ENCODE measurements at regions not wholly inside any gene's neighbourhood (a gene's known extent, or its start where the extent isn't known, plus 50 kb on each side); places are given as distances from the start of the nearest gene placed in this dataset.

DNA sequence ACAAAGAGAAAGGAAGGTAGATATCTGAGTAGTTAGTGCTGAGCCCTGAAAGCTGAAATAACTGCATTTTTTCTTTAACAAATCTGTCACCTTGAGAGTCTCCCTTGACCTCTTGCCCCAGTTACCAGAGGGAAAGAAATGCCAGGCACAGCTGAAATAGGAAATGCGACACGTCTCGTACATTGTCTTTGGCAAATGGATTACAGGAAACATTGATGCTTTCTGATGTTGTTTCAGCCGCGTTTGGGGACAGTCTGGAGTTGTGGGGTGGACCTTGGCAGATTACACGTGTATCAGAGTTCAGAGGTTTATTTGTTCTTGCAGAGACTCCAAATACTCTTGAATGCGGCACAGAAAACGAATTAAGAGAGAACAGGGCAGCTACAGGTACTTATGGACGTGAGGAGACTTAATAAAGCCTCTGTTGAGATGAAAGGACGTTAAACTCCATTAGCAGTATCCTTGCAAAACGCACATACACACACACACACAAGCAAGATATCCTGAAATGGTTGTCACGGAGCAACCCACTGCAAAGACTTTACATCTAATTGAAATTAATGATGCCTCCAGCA, 272.8 kb upstream of the RORA start:
- Histone ChIP-seq H3K27me3 (ENCODE audit: control insufficient read depth in 3 of 3, insufficient read depth in 3 of 3, low read length in 2 of 3) (peaks cover 3 to 49% (median 3%) of the 10 kb centered on the region in 3 donors), H3K9me3 (ENCODE audit: control insufficient read depth in 4 of 4, insufficient read depth in 3 of 4, low read length in 3 of 4) (no peaks in the 10 kb centered on the region), H3K27ac (ENCODE audit: low read depth in 1 of 2, low read length in 1 of 2) (no peak overlapping the region), H3K36me3 (ENCODE audit: control insufficient read depth in 4 of 4, insufficient read depth in 4 of 4, low read length in 4 of 4) (no peaks in the 10 kb centered on the region), H3K4me3 (no peak overlapping the region), H3K4me1 (ENCODE audit: control insufficient read depth in 5 of 5, insufficient read depth in 5 of 5, low read length in 5 of 5) (peaks cover 0 to 3% (median 0%) of the 10 kb centered on the region in 5 donors), H3K9ac (ENCODE audit: insufficient read depth in 1 of 2, low read length in 2 of 2) (no peak overlapping the region)
- TF ChIP-seq, protein P1, sequence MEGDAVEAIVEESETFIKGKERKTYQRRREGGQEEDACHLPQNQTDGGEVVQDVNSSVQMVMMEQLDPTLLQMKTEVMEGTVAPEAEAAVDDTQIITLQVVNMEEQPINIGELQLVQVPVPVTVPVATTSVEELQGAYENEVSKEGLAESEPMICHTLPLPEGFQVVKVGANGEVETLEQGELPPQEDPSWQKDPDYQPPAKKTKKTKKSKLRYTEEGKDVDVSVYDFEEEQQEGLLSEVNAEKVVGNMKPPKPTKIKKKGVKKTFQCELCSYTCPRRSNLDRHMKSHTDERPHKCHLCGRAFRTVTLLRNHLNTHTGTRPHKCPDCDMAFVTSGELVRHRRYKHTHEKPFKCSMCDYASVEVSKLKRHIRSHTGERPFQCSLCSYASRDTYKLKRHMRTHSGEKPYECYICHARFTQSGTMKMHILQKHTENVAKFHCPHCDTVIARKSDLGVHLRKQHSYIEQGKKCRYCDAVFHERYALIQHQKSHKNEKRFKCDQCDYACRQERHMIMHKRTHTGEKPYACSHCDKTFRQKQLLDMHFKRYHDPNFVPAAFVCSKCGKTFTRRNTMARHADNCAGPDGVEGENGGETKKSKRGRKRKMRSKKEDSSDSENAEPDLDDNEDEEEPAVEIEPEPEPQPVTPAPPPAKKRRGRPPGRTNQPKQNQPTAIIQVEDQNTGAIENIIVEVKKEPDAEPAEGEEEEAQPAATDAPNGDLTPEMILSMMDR (IDR thresholded peaks at IDR 0.05; ENCODE audit: control extremely low read depth, extremely low read depth) = no peak
- WGBS, 2 donors = 53 to 66% methylated on average over 12 of the region's 12 CpGs
- ATAC-seq (ENCODE audit: insufficient read depth, low FRiP score) (no peak), DNase-seq (no peak)

DNA sequence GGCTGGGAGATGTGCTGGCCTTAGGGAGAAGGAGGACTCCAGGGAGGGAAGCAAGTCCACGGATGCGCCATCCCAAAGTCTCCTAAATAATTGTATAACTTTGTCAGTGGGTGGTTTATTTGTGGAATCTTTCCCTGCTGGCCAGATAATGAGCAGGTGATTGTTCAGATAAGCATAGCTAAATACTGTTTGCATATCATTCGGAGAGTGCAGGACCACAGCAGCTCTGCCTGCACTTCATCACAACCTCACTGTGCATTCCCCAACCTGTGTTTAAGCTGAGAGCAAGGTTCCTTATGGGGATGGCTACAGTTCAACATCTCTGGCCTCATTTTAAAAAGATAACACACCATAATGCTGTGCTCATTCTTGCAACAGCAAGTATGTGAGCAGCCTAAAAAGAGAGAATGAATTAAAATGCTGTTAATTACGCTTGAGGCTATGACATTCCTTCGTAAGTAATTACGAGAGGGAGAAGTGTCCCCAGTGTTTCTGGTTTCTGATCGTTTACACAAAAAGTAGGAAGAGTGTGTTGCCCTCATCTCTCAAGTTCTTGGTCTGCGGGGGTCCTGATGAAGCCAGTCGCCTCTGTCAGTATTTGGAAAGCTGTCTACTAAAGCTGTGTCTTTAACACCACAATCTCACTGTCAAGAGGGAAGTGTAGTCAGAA, 272.0 kb upstream of the RORA start:
- TF ChIP-seq, protein P1 (IDR thresholded peaks at IDR 0.05; ENCODE audit: control extremely low read depth, extremely low read depth) = no peak
- Histone ChIP-seq H3K4me3 (no peak overlapping the region), H3K4me1 (ENCODE audit: control insufficient read depth in 5 of 5, insufficient read depth in 5 of 5, low read length in 5 of 5) (peaks cover 0 to 3% (median 0%) of the 10 kb centered on the region in 5 donors), H3K27ac (ENCODE audit: low read depth in 1 of 2, low read length in 1 of 2) (no peak overlapping the region), H3K9ac (ENCODE audit: insufficient read depth in 1 of 2, low read length in 2 of 2) (no peak overlapping the region), H3K27me3 (ENCODE audit: control insufficient read depth in 3 of 3, insufficient read depth in 3 of 3, low read length in 2 of 3) (peaks cover 3 to 52% (median 3%) of the 10 kb centered on the region in 3 donors), H3K36me3 (ENCODE audit: control insufficient read depth in 4 of 4, insufficient read depth in 4 of 4, low read length in 4 of 4) (no peaks in the 10 kb centered on the region), H3K9me3 (ENCODE audit: control insufficient read depth in 4 of 4, insufficient read depth in 3 of 4, low read length in 3 of 4) (no peaks in the 10 kb centered on the region)
- WGBS, 2 donors = 80 to 87% methylated on average over 9 of the region's 9 CpGs
- DNase-seq (no peak), ATAC-seq (ENCODE audit: insufficient read depth, low FRiP score) (no peak)

DNA sequence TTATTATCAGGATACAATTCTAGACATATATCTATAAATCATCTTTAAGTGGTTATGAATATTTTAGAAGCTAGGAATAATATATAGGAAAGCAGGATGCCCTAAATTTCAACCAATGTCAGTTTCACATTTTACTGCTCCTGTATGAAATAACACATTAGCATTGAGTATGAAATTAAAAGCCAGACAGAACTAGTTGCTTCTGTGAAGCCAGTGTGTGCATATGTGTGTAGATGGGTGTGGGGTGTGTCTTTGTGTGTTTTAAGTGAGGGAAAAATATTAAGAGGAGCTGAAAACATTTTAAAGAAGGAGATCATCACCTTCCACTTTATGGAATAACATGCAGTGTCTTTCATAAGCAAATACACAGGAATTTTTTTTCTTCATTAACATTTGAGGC, 271.4 kb upstream of the RORA start:
- no peak overlapping the region for H3K9ac ChIP-seq (ENCODE audit: insufficient read depth in 1 of 2, low read length in 2 of 2)
- H3K4me1 ChIP-seq (ENCODE audit: control insufficient read depth in 5 of 5, insufficient read depth in 5 of 5, low read length in 5 of 5) = peaks cover 0 to 3% (median 0%) of the 10 kb centered on the region in 5 donors
- no peak overlapping the region for H3K4me3 ChIP-seq
- H3K27ac ChIP-seq (ENCODE audit: low read depth in 1 of 2, low read length in 1 of 2) = no peak overlapping the region
- no peak for DNase-seq
- TF ChIP-seq, protein P1 (IDR thresholded peaks at IDR 0.05; ENCODE audit: control extremely low read depth, extremely low read depth) = no peak
- ATAC-seq (ENCODE audit: insufficient read depth, low FRiP score) = no peak
- H3K27me3 ChIP-seq (ENCODE audit: control insufficient read depth in 3 of 3, insufficient read depth in 3 of 3, low read length in 2 of 3) = peaks cover 3 to 57% (median 3%) of the 10 kb centered on the region in 3 donors
- H3K9me3 ChIP-seq (ENCODE audit: control insufficient read depth in 4 of 4, insufficient read depth in 3 of 4, low read length in 3 of 4) = no peaks in the 10 kb centered on the region
- H3K36me3 ChIP-seq (ENCODE audit: control insufficient read depth in 4 of 4, insufficient read depth in 4 of 4, low read length in 4 of 4) = no peaks in the 10 kb centered on the region

Data from lung (tissue), 11 donors.